ENCODE measurements at regions not wholly inside any gene's neighbourhood (a gene's known extent, or its start where the extent isn't known, plus 50 kb on each side); places are given as distances from the start of the nearest gene placed in this dataset.

- TF ChIP-seq ATRX (CRISPR knock-in tag; IDR thresholded peaks at IDR 0.05; ENCODE audit: borderline replicate concordance) (no peak), ATF6 (CRISPR knock-in tag; conservative IDR thresholded peaks at IDR 0.05) (no peak), PREB (CRISPR knock-in tag; IDR thresholded peaks at IDR 0.05) (no peak)
Measured at GRCh38 chr22:49551446-49551845, 276.2 kb downstream of the BRD1 start (continued).

GRCh38 chr22:49550766-49551362, 276.8 kb downstream of the BRD1 start:
- peaks cover 14% of the 10 kb centered on the region for H3K4me1 ChIP-seq (ENCODE audit: insufficient read depth, low read length)
- DNase-seq (ENCODE audit: low spot score) (no peak), ATAC-seq (no peak), FAIRE-seq (no peak)
- in situ Hi-C loops (cut with HindIII; ENCODE audit: extremely low pct_ligation_motif_present, low pct_unique_long_range_greater_than_20kb), result no loop called here
- H3K9me3 ChIP-seq (ENCODE audit: low read length), result peaks cover 7% of the 10 kb centered on the region
- TF ChIP-seq PRPF4 (IDR thresholded peaks at IDR 0.05; ENCODE audit: low read depth, low read length, poor library complexity, severe bottlenecking), result no peak
- no peak for TF ChIP-seq ZNF510 (CRISPR knock-in tag; IDR thresholded peaks at IDR 0.05; ENCODE audit: low read depth)
- TF ChIP-seq ZNF331 (CRISPR knock-in tag; IDR thresholded peaks at IDR 0.05), result peak; percentile 95
- TF ChIP-seq CTCF (CRISPR knock-in tag; IDR thresholded peaks at IDR 0.05), result 0 out of 2 replicates have a peak, but pooled peaks have one; percentile 4
- no peaks in the 10 kb centered on the region for H3K79me2 ChIP-seq (ENCODE audit: insufficient read depth, low read length)
- H3K27ac ChIP-seq (ENCODE audit: extremely low read length, insufficient read depth, low read length), result no peak overlapping the region
- H3K27me3 ChIP-seq (ENCODE audit: control insufficient read depth in 1 of 2, insufficient read depth in 2 of 2, low read length in 2 of 2), result peaks cover 8 to 43% of the 10 kb centered on the region in 2 experiments; a peak in 4 of 5 replicates
- CTCF ChIA-PET (ENCODE audit: low intra/inter-chr PET ratio, low total read pairs), result no interaction called here
- no peak overlapping the region for H3K9ac ChIP-seq (ENCODE audit: insufficient read depth, low read depth, low read length)
- intact Hi-C loops (cut with micrococcal nuclease; ENCODE audit: unreplicated experiment), result no loop called here
- H3K36me3 ChIP-seq (replicated peaks in 1 of 2; ENCODE audit: control insufficient read depth in 1 of 2, insufficient read depth in 2 of 2, low read length in 2 of 2), result no peaks in the 10 kb centered on the region
- 55% methylated on average over 6 of the region's 11 CpGs for WGBS (ENCODE audit: low lambda C conversion rate)
- POLR2A ChIA-PET, result no interaction called here
- H4K20me1 ChIP-seq (ENCODE audit: insufficient read depth, low read length), result no peaks in the 10 kb centered on the region
- no TSS peak for BruUV-seq (replicated peaks)
- no peak overlapping the region for H3K4me2 ChIP-seq (ENCODE audit: low read depth, low read length)
- H3K4me3 ChIP-seq (replicated peaks in 1 of 3; ENCODE audit: insufficient read depth in 1 of 3, low read depth in 2 of 3, low read length in 3 of 3), result no peak overlapping the region
- H2AFZ ChIP-seq (ENCODE audit: low read length), result no peak overlapping the region

All from HepG2 (cell line).